ENCODE measurements at regions not wholly inside any gene's neighbourhood (a gene's known extent, or its start where the extent isn't known, plus 50 kb on each side); places are given as distances from the start of the nearest gene placed in this dataset.

DNA sequence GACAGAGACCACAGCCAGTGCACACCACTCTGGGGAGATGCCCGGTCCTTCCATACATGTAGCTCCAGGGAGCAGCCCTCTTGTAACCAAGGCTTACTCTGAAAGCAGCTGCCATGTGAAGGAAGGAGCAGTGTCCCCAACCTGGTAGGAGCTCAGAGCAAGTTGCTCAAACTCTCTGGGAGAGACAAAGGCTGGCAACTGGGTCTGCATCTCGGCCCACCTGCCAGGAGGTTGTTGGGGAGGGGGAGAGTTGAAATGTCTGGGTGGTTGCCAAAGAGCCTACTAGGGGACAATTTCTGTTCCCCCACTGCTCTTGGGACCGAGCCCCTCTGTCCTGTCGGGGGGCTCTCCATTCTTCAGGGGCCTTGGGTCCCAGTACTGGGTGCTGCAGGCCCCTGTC, 309.9 kb downstream of the TLE3 start:
- Histone ChIP-seq H3K9ac (ENCODE audit: extremely low read depth, low read length, poor library complexity, severe bottlenecking) (no peak overlapping the region), H3K27me3 (ENCODE audit: control insufficient read depth, insufficient read depth, low read length, poor library complexity, severe bottlenecking) (no peaks in the 10 kb centered on the region), H3K9me3 (ENCODE audit: control insufficient read depth, low read length) (no peaks in the 10 kb centered on the region), H3K4me3 (ENCODE audit: low read length) (no peak overlapping the region), H3K4me1 (ENCODE audit: control insufficient read depth, insufficient read depth, low read length) (peaks cover 6% of the 10 kb centered on the region), H3K36me3 (ENCODE audit: control insufficient read depth, insufficient read depth, low read length) (no peaks in the 10 kb centered on the region), H3K27ac (ENCODE audit: low read depth, low read length) (no peak overlapping the region)
- no peak overlapping the region for H3K4me3 Mint-ChIP-seq
- TF ChIP-seq, protein P1, sequence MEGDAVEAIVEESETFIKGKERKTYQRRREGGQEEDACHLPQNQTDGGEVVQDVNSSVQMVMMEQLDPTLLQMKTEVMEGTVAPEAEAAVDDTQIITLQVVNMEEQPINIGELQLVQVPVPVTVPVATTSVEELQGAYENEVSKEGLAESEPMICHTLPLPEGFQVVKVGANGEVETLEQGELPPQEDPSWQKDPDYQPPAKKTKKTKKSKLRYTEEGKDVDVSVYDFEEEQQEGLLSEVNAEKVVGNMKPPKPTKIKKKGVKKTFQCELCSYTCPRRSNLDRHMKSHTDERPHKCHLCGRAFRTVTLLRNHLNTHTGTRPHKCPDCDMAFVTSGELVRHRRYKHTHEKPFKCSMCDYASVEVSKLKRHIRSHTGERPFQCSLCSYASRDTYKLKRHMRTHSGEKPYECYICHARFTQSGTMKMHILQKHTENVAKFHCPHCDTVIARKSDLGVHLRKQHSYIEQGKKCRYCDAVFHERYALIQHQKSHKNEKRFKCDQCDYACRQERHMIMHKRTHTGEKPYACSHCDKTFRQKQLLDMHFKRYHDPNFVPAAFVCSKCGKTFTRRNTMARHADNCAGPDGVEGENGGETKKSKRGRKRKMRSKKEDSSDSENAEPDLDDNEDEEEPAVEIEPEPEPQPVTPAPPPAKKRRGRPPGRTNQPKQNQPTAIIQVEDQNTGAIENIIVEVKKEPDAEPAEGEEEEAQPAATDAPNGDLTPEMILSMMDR (conservative IDR thresholded peaks at IDR 0.05): no peak
- peaks cover 7% of the 10 kb centered on the region for H3K9me3 Mint-ChIP-seq
- H3K27me3 Mint-ChIP-seq (ENCODE audit: insufficient read depth): peaks cover 7% of the 10 kb centered on the region
- H3K4me1 Mint-ChIP-seq: peaks cover 6% of the 10 kb centered on the region
- H3K36me3 Mint-ChIP-seq (ENCODE audit: low read depth): no peaks in the 10 kb centered on the region
- no peak for DNase-seq
- 93 to 94% methylated on average over 3 to 4 of the region's 4 CpGs for WGBS, 2 experiments (ENCODE audit: insufficient coverage in 1 of 2, insufficient read length in 1 of 2)
- no peak overlapping the region for H3K27ac Mint-ChIP-seq

DNA sequence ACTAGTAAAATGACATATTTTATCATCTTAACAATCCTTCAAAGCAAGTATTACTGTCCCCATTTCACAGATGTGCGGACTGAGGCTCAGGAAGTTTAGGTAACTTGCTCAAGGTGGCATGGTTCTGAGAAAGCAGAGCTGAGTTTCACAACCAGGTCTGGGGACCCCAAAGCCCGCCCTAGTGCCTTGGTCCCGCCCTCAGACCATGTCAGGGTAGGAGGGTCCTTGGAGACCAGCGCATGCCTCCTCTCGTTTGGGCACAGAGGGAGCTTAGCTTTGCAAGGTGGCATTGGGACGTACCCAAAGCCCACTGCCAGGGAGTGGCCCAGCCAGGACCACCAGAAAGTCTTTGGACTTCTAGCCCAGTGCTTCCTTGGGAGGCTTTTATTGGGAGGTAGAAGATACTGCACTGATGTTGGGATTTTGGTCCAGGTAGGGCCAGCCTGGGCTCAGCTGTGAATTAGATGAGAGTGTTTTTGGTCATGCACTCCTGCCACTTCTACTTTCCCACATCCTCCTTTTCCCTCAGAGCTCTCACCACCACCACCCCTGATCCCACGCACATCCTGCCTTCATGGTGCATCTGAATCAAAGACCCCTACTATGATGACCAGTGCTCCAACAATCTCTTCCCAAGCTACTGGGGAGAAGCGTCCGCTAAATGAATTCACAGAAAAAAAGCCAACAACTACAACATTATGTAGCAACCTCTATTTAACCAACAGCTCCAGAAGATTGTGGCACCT, 307.9 kb downstream of the TLE3 start:
- Mint-ChIP-seq H3K27ac (no peak overlapping the region), H3K4me1 (peaks cover 8% of the 10 kb centered on the region), H3K27me3 (ENCODE audit: insufficient read depth) (peaks cover 6% of the 10 kb centered on the region), H3K36me3 (ENCODE audit: low read depth) (no peaks in the 10 kb centered on the region), H3K9me3 (peaks cover 7% of the 10 kb centered on the region), H3K4me3 (no peak overlapping the region)
- no peaks in the 10 kb centered on the region for H3K9me3 ChIP-seq (ENCODE audit: control insufficient read depth, low read length)
- H3K36me3 ChIP-seq (ENCODE audit: control insufficient read depth, insufficient read depth, low read length): no peaks in the 10 kb centered on the region
- peaks cover 7% of the 10 kb centered on the region for H3K4me1 ChIP-seq (ENCODE audit: control insufficient read depth, insufficient read depth, low read length)
- no peak overlapping the region for H3K4me3 ChIP-seq (ENCODE audit: low read length)
- DNase-seq: peak; percentile 26
- H3K9ac ChIP-seq (ENCODE audit: extremely low read depth, low read length, poor library complexity, severe bottlenecking): no peak overlapping the region
- H3K27ac ChIP-seq (ENCODE audit: low read depth, low read length): no peak overlapping the region
- no peaks in the 10 kb centered on the region for H3K27me3 ChIP-seq (ENCODE audit: control insufficient read depth, insufficient read depth, low read length, poor library complexity, severe bottlenecking)
- WGBS, 2 experiments (ENCODE audit: insufficient coverage in 1 of 2, insufficient read length in 1 of 2): 88 to 94% methylated on average over 5 to 9 of the region's 9 CpGs
- TF ChIP-seq, protein P1 (conservative IDR thresholded peaks at IDR 0.05): no peak

DNA sequence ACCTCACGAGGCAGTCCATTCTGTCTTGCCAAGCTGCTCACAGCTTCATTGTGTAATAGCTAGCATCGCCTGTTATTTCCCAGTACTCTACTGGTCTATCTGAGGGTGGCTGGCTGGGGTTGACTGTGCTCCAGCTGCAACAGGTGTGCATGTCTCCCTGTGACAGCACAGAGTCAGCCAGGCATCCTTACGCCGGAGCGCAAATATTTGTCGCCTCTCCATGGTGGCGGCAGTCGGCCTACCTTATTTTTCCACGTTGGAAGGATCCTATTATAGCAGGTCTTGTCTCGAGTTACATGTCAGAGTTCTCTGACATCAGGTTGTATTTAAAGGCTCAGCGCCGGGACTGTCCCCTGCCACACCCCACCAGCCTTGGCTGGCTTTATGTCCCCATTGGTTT, 307.1 kb downstream of the TLE3 start:
- Mint-ChIP-seq H3K27ac (no peak overlapping the region), H3K4me1 (peaks cover 10% of the 10 kb centered on the region), H3K36me3 (ENCODE audit: low read depth) (no peaks in the 10 kb centered on the region), H3K27me3 (ENCODE audit: insufficient read depth) (peaks cover 3% of the 10 kb centered on the region), H3K9me3 (peaks cover 7% of the 10 kb centered on the region), H3K4me3 (no peak overlapping the region)
- no peak overlapping the region for H3K27ac ChIP-seq (ENCODE audit: low read depth, low read length)
- H3K4me3 ChIP-seq (ENCODE audit: low read length): no peak overlapping the region
- WGBS, 2 experiments (ENCODE audit: insufficient coverage in 1 of 2, insufficient read length in 1 of 2): 88 to 93% methylated on average over 9 to 12 of the region's 12 CpGs
- TF ChIP-seq, protein P1 (conservative IDR thresholded peaks at IDR 0.05): no peak
- H3K4me1 ChIP-seq (ENCODE audit: control insufficient read depth, insufficient read depth, low read length): peaks cover 10% of the 10 kb centered on the region
- H3K9me3 ChIP-seq (ENCODE audit: control insufficient read depth, low read length): no peaks in the 10 kb centered on the region
- no peaks in the 10 kb centered on the region for H3K36me3 ChIP-seq (ENCODE audit: control insufficient read depth, insufficient read depth, low read length)
- no peak overlapping the region for H3K9ac ChIP-seq (ENCODE audit: extremely low read depth, low read length, poor library complexity, severe bottlenecking)
- no peaks in the 10 kb centered on the region for H3K27me3 ChIP-seq (ENCODE audit: control insufficient read depth, insufficient read depth, low read length, poor library complexity, severe bottlenecking)
- DNase-seq: no peak

Data from endodermal cell (in vitro differentiated cells).